ENCODE measurements at regions not wholly inside any gene's neighbourhood (a gene's known extent, or its start where the extent isn't known, plus 50 kb on each side); places are given as distances from the start of the nearest gene placed in this dataset.
"Not testable (repeated sequence)": the region's sequence is repeated elsewhere in the genome, so short reads cannot be mapped to it uniquely, and the experiment has no call there.

GRCh38 chr13:80171096-80171495 is 169.8 kb downstream of the SPRY2 start:
- DNase-seq: no peak

GRCh38 chr13:80168089-80168850 is 172.7 kb downstream of the SPRY2 start:
- peak; percentile 62 for DNase-seq

GRCh38 chr13:80166352-80166751 is 174.6 kb downstream of the SPRY2 start:
- DNase-seq: no peak

- DNase-seq: no peak
Observed at GRCh38 chr13:80164462-80164861, 176.5 kb downstream of the SPRY2 start.

GRCh38 chr13:80161896-80162295 is 179.0 kb downstream of the SPRY2 start:
- DNase-seq: peak; percentile 29

GRCh38 chr13:80161219-80161618 is 179.7 kb downstream of the SPRY2 start:
- no peak for DNase-seq

GRCh38 chr13:80160110-80160509 is 180.8 kb downstream of the SPRY2 start:
- DNase-seq: no peak

- peak; percentile 49 for DNase-seq
Observed at GRCh38 chr13:80157261-80157932, 183.5 kb downstream of the SPRY2 start.

- not testable (repeated sequence) for DNase-seq
Observed at GRCh38 chr13:80152142-80152541, 188.8 kb downstream of the SPRY2 start.

GRCh38 chr13:80151016-80151415 is 189.9 kb downstream of the SPRY2 start:
- peak; percentile 13 for DNase-seq

GRCh38 chr13:80149736-80150135 is 191.2 kb downstream of the SPRY2 start:
- DNase-seq: no peak

GRCh38 chr13:80145171-80145690 is 195.7 kb downstream of the SPRY2 start:
- no peak for DNase-seq

- DNase-seq: no peak
Observed at GRCh38 chr13:80144493-80144892, 196.4 kb downstream of the SPRY2 start.

GRCh38 chr13:80141123-80141849 is 199.6 kb downstream of the SPRY2 start:
- DNase-seq: peak; percentile 91

- no peak for DNase-seq
Observed at GRCh38 chr13:80140685-80141084, 200.2 kb downstream of the SPRY2 start.

GRCh38 chr13:80139196-80139595 is 201.7 kb downstream of the SPRY2 start:
- no peak for DNase-seq

GRCh38 chr13:80137994-80138393 is 202.9 kb downstream of the SPRY2 start:
- DNase-seq: no peak

- DNase-seq: no peak
Observed at GRCh38 chr13:80134346-80134745, 206.6 kb downstream of the SPRY2 start.

- no peak for DNase-seq
Observed at GRCh38 chr13:80133631-80134261, 207.2 kb downstream of the SPRY2 start.

GRCh38 chr13:80132741-80133601 is 208.0 kb downstream of the SPRY2 start:
- DNase-seq: peak; percentile 21

- DNase-seq: peak; percentile 15
Observed at GRCh38 chr13:80131204-80131603, 209.7 kb downstream of the SPRY2 start.
